GM12878 (cell line): ENCODE measurements at regions not wholly inside any gene's neighbourhood (a gene's known extent, or its start where the extent isn't known, plus 50 kb on each side); places are given as distances from the start of the nearest gene placed in this dataset.

Source experiments
- ATF2 ChIP-seq: IDR thresholded peaks from 2 replicates; pipeline ENCODE4 v1.6.1; 2012; ENCODE audit warnings: low read length, inconsistent platforms
- ATF7 ChIP-seq: fragments of 450-650 bp; IDR thresholded peaks from 2 replicates; pipeline ENCODE4 v1.6.1; 2016; ENCODE audit warnings: low read depth, mild to moderate bottlenecking
- BCL3 ChIP-seq: IDR thresholded peaks from 2 replicates; pipeline ENCODE4 v1.6.1; 2011; ENCODE audit warnings: borderline replicate concordance, low read depth, mild to moderate bottlenecking, moderate library complexity, low read length; ENCODE audit not compliant: insufficient read depth, poor library complexity, severe bottlenecking
- CBX3 ChIP-seq: fragments of 200-600 bp; sonication (generic); IDR thresholded peaks from 2 replicates; pipeline ENCODE4 v1.6.1; 2016; ENCODE audit warnings: low read depth, borderline replicate concordance
- CEBPB ChIP-seq, 2 experiments: fragments of 150-350 bp in 1 of 2; IDR thresholded peaks; 2 replicates each; pipeline ENCODE4 v1.6.1; 2012 to 2014; ENCODE audit warnings: low read depth in 2 of 2, low read length in 2 of 2, borderline replicate concordance in 1 of 2, inconsistent platforms in 1 of 2
- CHD1 ChIP-seq: IDR thresholded peaks from 2 replicates; pipeline ENCODE4 v1.6.1; 2012; ENCODE audit warnings: low read depth, low read length, improper control_type of control experiment
- CTCF ChIP-seq, 3 experiments: IDR thresholded peaks in 2 of 3; conservative IDR thresholded peaks in 1 of 3; 2 replicates each; pipeline ENCODE4 v1.5.1; 2011; ENCODE audit warnings: low read depth in 3 of 3, low read length in 3 of 3, mild to moderate bottlenecking in 3 of 3, control low read depth in 2 of 3, moderate library complexity in 2 of 3, inconsistent platforms in 1 of 3, mixed read lengths in 1 of 3; ENCODE audit not compliant: control insufficient read depth in 2 of 3, insufficient read depth in 1 of 3; ENCODE audit errors: extremely low read depth in 1 of 3
- EP300 ChIP-seq, 2 experiments: fragments of 150-350 bp in 1 of 2; IDR thresholded peaks; 2 replicates each; pipeline ENCODE4 v1.6.1; 2011 to 2012; ENCODE audit warnings: low read depth in 2 of 2, low read length in 2 of 2, borderline replicate concordance in 1 of 2, improper control_type of control experiment in 1 of 2, inconsistent platforms in 1 of 2; ENCODE audit not compliant: control insufficient read depth in 1 of 2
- FOXK2 ChIP-seq: fragments of 450-650 bp; IDR thresholded peaks from 2 replicates; pipeline ENCODE4 v1.6.1; 2017; ENCODE audit warnings: mild to moderate bottlenecking, moderate library complexity
- GATAD2B ChIP-seq: fragments of 450-650 bp; conservative IDR thresholded peaks from 2 replicates; pipeline ENCODE4 v1.6.1; 2017; ENCODE audit warnings: low read depth, mild to moderate bottlenecking, moderate library complexity
- KLF5 ChIP-seq: fragments of 450-650 bp; IDR thresholded peaks from 2 replicates; pipeline ENCODE4 v1.6.1; 2014; ENCODE audit warnings: mild to moderate bottlenecking; ENCODE audit not compliant: partially characterized antibody
- MLLT1 ChIP-seq: fragments of 450-650 bp; IDR thresholded peaks from 2 replicates; pipeline ENCODE4 v1.6.1; 2016; ENCODE audit warnings: mild to moderate bottlenecking
- MTA2 ChIP-seq: fragments of 450-650 bp; IDR thresholded peaks from 2 replicates; pipeline ENCODE4 v1.6.1; 2016; ENCODE audit warnings: low read depth, mild to moderate bottlenecking, moderate library complexity
- MXI1 ChIP-seq: fragments of 150-350 bp; IDR thresholded peaks from 2 replicates; pipeline ENCODE4 v1.6.1; 2011; ENCODE audit warnings: low read depth, mild to moderate bottlenecking, inconsistent platforms, low read length, improper control_type of control experiment
- MYB ChIP-seq: fragments of 150-350 bp; IDR thresholded peaks from 2 replicates; pipeline ENCODE4 v1.6.1; 2014; ENCODE audit warnings: mild to moderate bottlenecking, low read depth, low read length, borderline replicate concordance
- NR2C1 ChIP-seq: fragments of 450-650 bp; IDR thresholded peaks from 2 replicates; pipeline ENCODE4 v1.6.1; 2017; ENCODE audit warnings: antibody characterized with exemption, mild to moderate bottlenecking, moderate library complexity
- RB1 ChIP-seq: fragments of 450-650 bp; formaldehyde crosslinking; IDR thresholded peaks from 2 replicates; pipeline ENCODE4 v1.6.1; 2017; ENCODE audit warnings: mild to moderate bottlenecking, borderline replicate concordance
- RBBP5 ChIP-seq: fragments of 200-600 bp; sonication (generic); conservative IDR thresholded peaks from 2 replicates; pipeline ENCODE4 v1.6.1; 2016
- RELB ChIP-seq: fragments of 450-650 bp; IDR thresholded peaks from 2 replicates; pipeline ENCODE4 v1.6.1; 2017; ENCODE audit warnings: low read depth, mild to moderate bottlenecking, moderate library complexity
- SMAD5 ChIP-seq: IDR thresholded peaks from 2 replicates; pipeline ENCODE4 v1.6.1; 2016; ENCODE audit warnings: antibody characterized with exemption, low read depth
- SMC3 ChIP-seq: IDR thresholded peaks from 2 replicates; pipeline ENCODE4 v1.6.1; 2011; ENCODE audit warnings: low read length, improper control_type of control experiment, borderline replicate concordance
- SREBF2 ChIP-seq: IDR thresholded peaks from 2 replicates; pipeline ENCODE4 v1.6.1; 2012; ENCODE audit warnings: mild to moderate bottlenecking, low read length
- TCF12 ChIP-seq: IDR thresholded peaks from 2 replicates; pipeline ENCODE4 v1.6.1; 2011; ENCODE audit warnings: low read depth, mild to moderate bottlenecking, low read length
- ZNF207 ChIP-seq: fragments of 450-650 bp; IDR thresholded peaks from 2 replicates; pipeline ENCODE4 v1.6.1; 2014; ENCODE audit warnings: antibody characterized with exemption, mild to moderate bottlenecking, borderline replicate concordance

- TF ChIP-seq NR2C1 (no peak), RELB (0 out of 2 replicates have a peak, but pooled peaks have one; percentile 41), ZNF207 (no peak), MYB (no peak), SREBF2 (no peak), KLF5 (peak; percentile 39), GATAD2B (peak; percentile 55; the same call in 1 of the 2 replicates), FOXK2 (no peak), CHD1 (no peak), SMAD5 (no peak), ATF2 (no peak), ATF7 (peak; percentile 23; the same call in 1 of the 2 replicates), CEBPB (IDR thresholded peaks at IDR 0.05; ENCODE audit: borderline replicate concordance in 1 of 2, low read depth in 2 of 2, low read length in 2 of 2) (no peak), RB1 (no peak), BCL3 (no peak), CTCF (IDR thresholded peaks at IDR 0.05 in 2 of 3, conservative IDR thresholded peaks at IDR 0.05 in 1 of 3; ENCODE audit: control insufficient read depth in 2 of 3, extremely low read depth in 1 of 3, insufficient read depth in 1 of 3, low read depth in 3 of 3, low read length in 3 of 3) (no peak), MXI1 (no peak), CBX3 (no peak), SMC3 (no peak), EP300 (IDR thresholded peaks at IDR 0.05; ENCODE audit: borderline replicate concordance in 1 of 2, control insufficient read depth in 1 of 2, low read depth in 2 of 2, low read length in 2 of 2) (peak; percentile 47 to 63; a peak in 2 of 4 replicates), TCF12 (0 out of 2 replicates have a peak, but pooled peaks have one; percentile 17), MLLT1 (no peak), MTA2 (peak; percentile 62), RBBP5 (no peak)
These were observed 62.3 kb upstream of the ARHGEF3 start (continued) for GRCh38 chr3:56864090-56864489.
